ENCODE measurements at regions not wholly inside any gene's neighbourhood (a gene's known extent, or its start where the extent isn't known, plus 50 kb on each side); places are given as distances from the start of the nearest gene placed in this dataset.

DNA sequence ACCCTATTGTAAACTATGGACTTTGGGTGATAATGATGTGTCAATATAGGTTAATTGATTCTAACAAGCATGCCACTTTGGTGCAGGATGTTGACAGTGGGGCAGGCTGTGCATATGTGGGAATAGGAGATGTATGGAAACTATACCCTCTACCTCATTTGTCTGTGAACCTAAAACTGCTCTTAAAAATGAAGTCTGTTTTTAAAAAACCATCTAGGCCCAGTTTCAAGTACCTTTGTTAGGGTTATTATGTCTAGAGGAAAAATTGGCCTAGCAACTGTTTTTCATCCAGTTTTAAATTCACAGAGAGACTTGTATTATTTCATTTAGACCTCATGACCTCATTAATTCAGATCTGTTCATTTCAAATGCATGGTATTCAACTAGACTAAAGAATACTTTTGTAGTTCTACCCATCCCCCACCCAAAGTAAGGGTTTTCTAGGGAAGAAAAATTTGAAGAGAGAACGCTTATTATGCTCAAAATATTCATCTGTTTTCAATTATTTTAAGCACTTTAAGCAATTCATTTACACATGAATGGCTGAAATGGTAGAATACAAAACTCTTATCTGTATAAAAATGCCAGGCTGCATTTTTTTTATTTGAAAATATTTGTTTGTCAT lies 1781.9 kb upstream of the MIR17HG start:
- Histone ChIP-seq H3K9ac (ENCODE audit: insufficient read length) (no peak overlapping the region), H3K9me3 (ENCODE audit: low read depth, low read length) (peaks cover 5% of the 10 kb centered on the region; the same call in 1 of the 2 replicates), H3K4me3 (peak overlapping the region; percentile 47), H3K27ac (peak overlapping the region; percentile 90), H3K36me3 (ENCODE audit: insufficient read depth, low read length) (peaks cover 7% of the 10 kb centered on the region; the same call in 1 of the 2 replicates)
- peak; percentile 87 for DNase-seq (ENCODE audit: low read depth, low spot score)
- TF ChIP-seq POLR2AphosphoS5 (IDR thresholded peaks at IDR 0.05; ENCODE audit: borderline replicate concordance, low read depth, low read length) (peak; percentile 47; the same call in 1 of the 2 replicates), EZH2 (IDR thresholded peaks at IDR 0.05) (no peak)

DNA sequence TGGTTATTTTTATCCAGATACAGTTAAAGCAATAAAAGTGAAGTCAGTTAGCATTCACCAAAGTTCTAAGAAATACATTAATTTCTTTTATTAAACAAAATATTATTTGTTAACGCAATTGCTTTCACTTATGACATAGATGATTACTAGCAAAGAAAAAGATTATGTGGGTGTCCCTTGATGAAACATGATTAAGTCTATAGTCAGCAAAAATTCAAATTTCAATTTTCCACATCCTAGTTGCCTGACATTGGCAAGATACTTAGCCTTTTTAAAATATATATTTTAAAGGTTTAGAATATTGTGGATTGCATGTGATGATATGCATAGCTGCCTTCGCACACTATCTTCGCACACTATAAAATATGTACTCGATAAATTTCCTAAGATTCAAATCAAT lies 1780.5 kb upstream of the MIR17HG start:
- no peak for TF ChIP-seq FOXP2 (optimal IDR thresholded peaks at IDR 0.05; ENCODE audit: control extremely low read depth, extremely low read length, insufficient read depth)
- no peak for TF ChIP-seq EZH2 (IDR thresholded peaks at IDR 0.05)
- TF ChIP-seq POLR2AphosphoS5 (IDR thresholded peaks at IDR 0.05; ENCODE audit: borderline replicate concordance, low read depth, low read length), result no peak
- no peak for DNase-seq (ENCODE audit: low read depth, low spot score)
- H3K27ac ChIP-seq, result peak overlapping the region; percentile 90
- peaks cover 7% of the 10 kb centered on the region; the same call in 1 of the 2 replicates for H3K9me3 ChIP-seq (ENCODE audit: low read depth, low read length)
- H3K36me3 ChIP-seq (ENCODE audit: insufficient read depth, low read length), result peaks cover 7% of the 10 kb centered on the region; the same call in 1 of the 2 replicates
- 0 out of 2 replicates have a peak overlapping the region, but pooled peaks have one; percentile 47 for H3K4me3 ChIP-seq
- H3K9ac ChIP-seq (ENCODE audit: insufficient read length), result peak overlapping the region; percentile 58

DNA sequence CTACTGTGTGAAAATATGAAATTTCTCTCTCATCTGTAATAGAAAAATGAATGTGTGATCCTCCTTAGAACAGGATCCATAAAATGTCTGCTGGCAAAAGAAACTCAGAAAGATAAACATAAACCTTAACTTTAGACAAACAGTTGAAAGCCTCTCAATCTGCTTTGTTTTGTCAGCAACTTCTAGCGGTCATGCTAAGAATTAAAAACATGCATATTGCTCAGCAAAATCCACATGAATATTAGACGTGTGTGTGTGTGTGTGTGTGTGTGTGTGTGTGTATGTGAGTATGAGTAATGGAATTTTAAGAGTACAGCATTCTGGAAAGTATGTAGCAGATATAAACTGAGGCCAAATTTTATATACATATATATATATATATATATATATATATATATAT lies 1779.2 kb upstream of the MIR17HG start:
- no peak for DNase-seq (ENCODE audit: low read depth, low spot score)
- Histone ChIP-seq H3K4me3 (no peak overlapping the region), H3K27ac (peak overlapping the region; percentile 90), H3K36me3 (ENCODE audit: insufficient read depth, low read length) (peaks cover 7% of the 10 kb centered on the region; the same call in 1 of the 2 replicates), H3K9ac (ENCODE audit: insufficient read length) (peak overlapping the region; percentile 23), H3K9me3 (ENCODE audit: low read depth, low read length) (peaks cover 7% of the 10 kb centered on the region; the same call in 1 of the 2 replicates)
- no peak for TF ChIP-seq EZH2 (IDR thresholded peaks at IDR 0.05)
- TF ChIP-seq FOXP2 (optimal IDR thresholded peaks at IDR 0.05; ENCODE audit: control extremely low read depth, extremely low read length, insufficient read depth), result no peak
- TF ChIP-seq POLR2AphosphoS5 (IDR thresholded peaks at IDR 0.05; ENCODE audit: borderline replicate concordance, low read depth, low read length), result no peak

DNA sequence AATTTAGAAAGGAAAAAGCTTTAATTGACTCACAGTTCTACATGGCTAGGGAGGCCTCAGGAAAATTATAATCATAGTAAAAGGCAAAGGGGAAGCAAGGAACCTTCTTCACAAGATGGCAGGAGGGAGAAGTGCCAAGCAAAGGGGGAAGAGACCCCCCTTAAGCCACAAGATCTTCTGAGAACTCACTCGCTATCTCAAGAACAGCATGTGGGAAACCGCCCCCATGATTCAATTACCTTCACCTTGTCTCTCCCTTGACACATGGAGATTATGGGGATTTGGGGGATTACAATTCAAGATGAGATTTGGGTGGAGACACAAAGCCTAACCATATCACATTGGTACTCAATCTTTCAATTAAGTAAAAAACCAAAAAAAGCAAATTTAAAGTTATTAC lies 1778.7 kb upstream of the MIR17HG start:
- peaks cover 7% of the 10 kb centered on the region; the same call in 1 of the 2 replicates for H3K36me3 ChIP-seq (ENCODE audit: insufficient read depth, low read length)
- no peak for TF ChIP-seq POLR2AphosphoS5 (IDR thresholded peaks at IDR 0.05; ENCODE audit: borderline replicate concordance, low read depth, low read length)
- TF ChIP-seq EZH2 (IDR thresholded peaks at IDR 0.05), result no peak
- TF ChIP-seq FOXP2 (optimal IDR thresholded peaks at IDR 0.05; ENCODE audit: control extremely low read depth, extremely low read length, insufficient read depth), result no peak
- H3K9ac ChIP-seq (ENCODE audit: insufficient read length), result no peak overlapping the region
- DNase-seq (ENCODE audit: low read depth, low spot score), result no peak
- no peak overlapping the region for H3K27ac ChIP-seq
- H3K9me3 ChIP-seq (ENCODE audit: low read depth, low read length), result peaks cover 7% of the 10 kb centered on the region; the same call in 1 of the 2 replicates
- no peak overlapping the region for H3K4me3 ChIP-seq

- DNase-seq (ENCODE audit: low read depth, low spot score), result no peak
- Histone ChIP-seq H3K36me3 (ENCODE audit: insufficient read depth, low read length) (peaks cover 7% of the 10 kb centered on the region; the same call in 1 of the 2 replicates), H3K9me3 (ENCODE audit: low read depth, low read length) (peaks cover 7% of the 10 kb centered on the region; the same call in 1 of the 2 replicates), H3K9ac (ENCODE audit: insufficient read length) (no peak overlapping the region), H3K4me3 (no peak overlapping the region), H3K27ac (no peak overlapping the region)
- TF ChIP-seq EZH2 (IDR thresholded peaks at IDR 0.05), result no peak
- TF ChIP-seq FOXP2 (optimal IDR thresholded peaks at IDR 0.05; ENCODE audit: control extremely low read depth, extremely low read length, insufficient read depth), result no peak
- no peak for TF ChIP-seq POLR2AphosphoS5 (IDR thresholded peaks at IDR 0.05; ENCODE audit: borderline replicate concordance, low read depth, low read length)
Observed at GRCh38 chr13:89571676-89572075, 1775.8 kb upstream of the MIR17HG start.

GRCh38 chr13:89574077-89574476 lies 1773.4 kb upstream of the MIR17HG start:
- H3K36me3 ChIP-seq (ENCODE audit: insufficient read depth, low read length), result no peaks in the 10 kb centered on the region

GRCh38 chr13:89577301-89577700 lies 1770.2 kb upstream of the MIR17HG start:
- no peak for DNase-seq (ENCODE audit: low read depth, low spot score)
- TF ChIP-seq FOXP2 (optimal IDR thresholded peaks at IDR 0.05; ENCODE audit: control extremely low read depth, extremely low read length, insufficient read depth), result no peak

More at GRCh38 chr13:89574077-89574476, 1773.4 kb upstream of the MIR17HG start:
- Histone ChIP-seq H3K4me3 (no peak overlapping the region), H3K9me3 (ENCODE audit: low read depth, low read length) (peaks cover 6% of the 10 kb centered on the region; the same call in 1 of the 2 replicates), H3K27ac (no peak overlapping the region), H3K9ac (ENCODE audit: insufficient read length) (no peak overlapping the region)
- TF ChIP-seq EZH2 (IDR thresholded peaks at IDR 0.05), result no peak
- no peak for TF ChIP-seq FOXP2 (optimal IDR thresholded peaks at IDR 0.05; ENCODE audit: control extremely low read depth, extremely low read length, insufficient read depth)
- no peak for TF ChIP-seq POLR2AphosphoS5 (IDR thresholded peaks at IDR 0.05; ENCODE audit: borderline replicate concordance, low read depth, low read length)
- no peak for DNase-seq (ENCODE audit: low read depth, low spot score)

DNA sequence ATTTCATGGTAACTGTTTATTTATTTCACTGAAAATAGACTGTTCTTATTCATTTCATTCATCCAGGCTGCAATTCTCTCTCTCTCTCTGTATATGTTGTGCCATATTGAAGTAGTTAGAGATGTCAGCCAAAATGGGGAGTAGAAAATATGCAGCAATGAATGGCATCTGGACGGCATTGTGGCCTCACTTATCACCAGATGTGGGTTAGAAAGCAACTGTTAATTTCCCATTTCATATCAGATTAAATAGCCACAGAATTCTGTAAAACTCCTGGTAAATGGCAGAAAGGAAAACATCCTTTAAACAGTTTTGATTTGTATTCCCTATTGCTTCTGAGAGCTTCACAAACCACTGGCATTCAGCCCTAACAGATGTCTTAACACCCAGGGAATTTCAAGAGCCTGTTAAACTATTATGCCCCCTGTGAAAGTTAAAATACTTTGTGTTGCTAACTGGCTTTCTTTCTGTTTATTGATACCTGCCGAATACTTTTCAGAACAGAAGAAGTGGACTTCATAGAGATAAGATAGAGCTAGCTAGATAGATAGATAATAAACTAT lies 1763.3 kb upstream of the MIR17HG start:
- no peaks in the 10 kb centered on the region for H3K36me3 ChIP-seq (ENCODE audit: insufficient read depth, low read length)
- TF ChIP-seq FOXP2 (optimal IDR thresholded peaks at IDR 0.05; ENCODE audit: control extremely low read depth, extremely low read length, insufficient read depth), result peak; percentile 72
- TF ChIP-seq POLR2AphosphoS5 (IDR thresholded peaks at IDR 0.05; ENCODE audit: borderline replicate concordance, low read depth, low read length), result no peak
- no peak overlapping the region for H3K9ac ChIP-seq (ENCODE audit: insufficient read length)
- DNase-seq (ENCODE audit: low read depth, low spot score), result no peak
- H3K4me3 ChIP-seq, result peak overlapping the region; percentile 30
- H3K27ac ChIP-seq, result peak overlapping the region; percentile 63; the same call in 1 of the 2 replicates
- no peaks in the 10 kb centered on the region for H3K9me3 ChIP-seq (ENCODE audit: low read depth, low read length)

More at GRCh38 chr13:89577301-89577700, 1770.2 kb upstream of the MIR17HG start:
- no peak overlapping the region for H3K27ac ChIP-seq
- no peaks in the 10 kb centered on the region for H3K9me3 ChIP-seq (ENCODE audit: low read depth, low read length)
- no peak overlapping the region for H3K4me3 ChIP-seq
- H3K9ac ChIP-seq (ENCODE audit: insufficient read length), result no peak overlapping the region
- H3K36me3 ChIP-seq (ENCODE audit: insufficient read depth, low read length), result no peaks in the 10 kb centered on the region
